Tibial artery (tissue), 4 donors: ENCODE measurements at regions not wholly inside any gene's neighbourhood (a gene's known extent, or its start where the extent isn't known, plus 50 kb on each side); places are given as distances from the start of the nearest gene placed in this dataset.

ENCODE experiments used
- DNase-seq, 2 donors: peaks; one replicate each; pipeline ENCODE4 v3.0.0-alpha.2; 2019
- H3K27ac ChIP-seq, 2 donors: fragments of 200-600 bp; sonication (generic) in 1 of 2; 1 replicate in 1 of 2; 2 replicates in 1 of 2; pipeline ENCODE4 v1.5.1; 2018 to 2019; ENCODE audit warnings: mild to moderate bottlenecking in 1 of 2
- H3K27me3 ChIP-seq, 2 donors: fragments of 200-600 bp; sonication (generic) in 1 of 2; one replicate each; pipeline versions ENCODE4 v1.5.1 to v1.6.0; 2016 to 2019
- H3K36me3 ChIP-seq, 3 donors: fragments of 200-600 bp; sonication (generic) in 2 of 3; one replicate each; pipeline ENCODE4 v1.5.1; 2016 to 2019; ENCODE audit warnings: mild to moderate bottlenecking in 2 of 3
- H3K4me1 ChIP-seq, 4 donors: fragments of 200-600 bp; sonication (generic) in 2 of 4; 1 replicate in 3 of 4; 2 replicates in 1 of 4; pipeline ENCODE4 v1.5.1; 2016 to 2019
- H3K4me3 ChIP-seq, 2 donors: fragments of 200-600 bp; sonication (generic) in 1 of 2; 1 replicate in 1 of 2; 2 replicates in 1 of 2; pipeline ENCODE4 v1.5.1; 2018 to 2019; ENCODE audit warnings: mild to moderate bottlenecking in 2 of 2
- H3K9me3 ChIP-seq, 3 donors: fragments of 200-600 bp; sonication (generic) in 1 of 3; one replicate each; pipeline ENCODE4 v1.5.1; 2016 to 2019
- intact Hi-C: fragments of 100-400 bp; cut with DNase I; formaldehyde crosslinking; loops from one replicate; pipeline ENCODE4 v1.15.0; 2023; ENCODE audit warnings: low total_unique reads
- TF ChIP-seq, protein P1 (sequence below), 2 experiments: fragments of 200-600 bp in 1 of 2; fragments of 450-650 bp in 1 of 2; IDR thresholded peaks; one replicate each; pipeline ENCODE4 v1.5.1; 2017 to 2019; ENCODE audit warnings: antibody characterized with exemption in 2 of 2, mild to moderate bottlenecking in 1 of 2, moderate library complexity in 1 of 2

DNA sequence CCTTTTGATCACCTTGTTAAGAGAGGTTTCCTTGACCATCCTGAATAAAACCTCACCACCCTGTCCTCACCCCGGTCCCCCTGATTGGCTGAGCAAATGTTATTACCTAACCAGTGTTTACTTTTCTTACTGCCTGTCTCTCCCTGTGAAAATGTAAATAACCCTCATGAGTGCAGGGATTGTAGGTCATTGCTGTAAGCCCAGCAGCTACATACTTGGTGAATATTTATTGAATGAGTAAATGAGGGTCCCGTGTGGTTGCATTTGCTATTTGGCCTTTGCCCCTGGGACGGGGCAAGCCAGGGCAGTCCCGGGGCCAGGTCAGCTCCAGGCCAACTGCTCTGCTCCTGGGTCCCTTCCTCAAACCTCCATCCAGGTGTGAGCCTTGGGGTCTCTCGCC, 55.5 kb upstream of the CLCN4 start:
- Histone ChIP-seq H3K4me1 (peaks cover 0 to 47% (median 15%) of the 10 kb centered on the region in 4 donors), H3K9me3 (no peaks in the 10 kb centered on the region), H3K27me3 (no peaks in the 10 kb centered on the region), H3K27ac (peak overlapping the region; percentile 81 to 84), H3K36me3 (peaks cover 0 to 8% (median 5%) of the 10 kb centered on the region in 3 donors), H3K4me3 (no peak overlapping the region)
- DNase-seq: no peak
- TF ChIP-seq, protein P1, sequence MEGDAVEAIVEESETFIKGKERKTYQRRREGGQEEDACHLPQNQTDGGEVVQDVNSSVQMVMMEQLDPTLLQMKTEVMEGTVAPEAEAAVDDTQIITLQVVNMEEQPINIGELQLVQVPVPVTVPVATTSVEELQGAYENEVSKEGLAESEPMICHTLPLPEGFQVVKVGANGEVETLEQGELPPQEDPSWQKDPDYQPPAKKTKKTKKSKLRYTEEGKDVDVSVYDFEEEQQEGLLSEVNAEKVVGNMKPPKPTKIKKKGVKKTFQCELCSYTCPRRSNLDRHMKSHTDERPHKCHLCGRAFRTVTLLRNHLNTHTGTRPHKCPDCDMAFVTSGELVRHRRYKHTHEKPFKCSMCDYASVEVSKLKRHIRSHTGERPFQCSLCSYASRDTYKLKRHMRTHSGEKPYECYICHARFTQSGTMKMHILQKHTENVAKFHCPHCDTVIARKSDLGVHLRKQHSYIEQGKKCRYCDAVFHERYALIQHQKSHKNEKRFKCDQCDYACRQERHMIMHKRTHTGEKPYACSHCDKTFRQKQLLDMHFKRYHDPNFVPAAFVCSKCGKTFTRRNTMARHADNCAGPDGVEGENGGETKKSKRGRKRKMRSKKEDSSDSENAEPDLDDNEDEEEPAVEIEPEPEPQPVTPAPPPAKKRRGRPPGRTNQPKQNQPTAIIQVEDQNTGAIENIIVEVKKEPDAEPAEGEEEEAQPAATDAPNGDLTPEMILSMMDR (IDR thresholded peaks at IDR 0.05): no peak
- intact Hi-C loops: loop anchor here (5.0 kb wide), 1 partner anchor 84 kb away; no protein-coding TSS in a partner anchor

DNA sequence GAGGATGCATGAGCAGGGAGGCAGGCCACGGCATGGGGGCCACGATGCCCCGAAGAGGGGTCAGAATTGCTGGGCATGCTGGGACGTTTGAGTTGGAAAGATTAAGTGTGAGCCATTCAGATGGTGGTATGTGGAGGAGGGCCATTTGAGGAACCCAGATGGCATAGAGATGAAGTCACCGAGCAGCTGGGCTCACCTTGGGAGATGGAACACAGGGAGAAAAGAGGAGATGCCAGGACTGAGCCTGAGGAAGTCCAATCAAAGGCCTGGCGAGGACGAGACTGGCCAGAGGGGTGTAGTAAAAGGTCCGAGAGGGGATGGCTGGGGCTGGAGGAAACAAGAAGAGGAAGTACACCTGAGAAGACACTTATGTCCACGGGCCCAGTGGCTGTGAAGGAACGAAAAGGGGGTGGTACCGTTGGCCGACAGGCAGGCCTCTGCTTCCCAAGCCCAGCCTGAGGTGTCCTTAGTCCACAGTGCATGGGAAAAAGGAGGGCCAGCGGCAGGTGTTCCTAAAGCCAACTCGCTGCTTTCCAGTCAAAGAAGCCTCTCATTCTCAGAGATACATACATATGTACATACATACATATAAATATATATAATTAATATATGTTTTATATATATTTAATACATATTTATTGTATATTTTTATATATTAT, 54.6 kb upstream of the CLCN4 start:
- Histone ChIP-seq H3K4me1 (peaks cover 0 to 53% (median 15%) of the 10 kb centered on the region in 4 donors), H3K9me3 (no peaks in the 10 kb centered on the region), H3K36me3 (peaks cover 0 to 8% (median 5%) of the 10 kb centered on the region in 3 donors), H3K27ac (peak overlapping the region; percentile 81 to 84), H3K4me3 (no peak overlapping the region), H3K27me3 (no peaks in the 10 kb centered on the region)
- intact Hi-C loops: loop anchor here (5.0 kb wide), 1 partner anchor 85 kb away; no protein-coding TSS in a partner anchor
- DNase-seq: no peak
- TF ChIP-seq, protein P1 (IDR thresholded peaks at IDR 0.05): no peak

DNA sequence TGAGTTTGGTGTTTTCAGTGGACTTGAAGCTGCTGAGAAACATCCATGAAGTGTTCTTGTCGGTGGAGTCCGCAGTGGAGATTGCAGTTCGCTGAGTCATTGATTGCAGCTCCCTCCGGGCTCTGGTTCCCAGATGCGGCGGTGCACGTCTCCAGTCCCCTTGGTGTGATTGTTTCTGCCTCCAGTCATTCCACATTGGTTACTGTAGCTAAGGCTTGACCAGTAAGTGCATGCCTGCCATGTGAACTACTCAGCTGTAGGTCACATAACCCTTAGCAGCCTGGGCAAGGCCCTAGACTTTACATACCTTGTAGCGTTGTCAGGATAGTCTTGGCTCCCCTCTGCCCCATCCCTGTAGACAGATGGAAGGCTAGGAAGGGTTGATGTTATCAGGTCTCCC, 53.8 kb upstream of the CLCN4 start:
- Histone ChIP-seq H3K4me3 (no peak overlapping the region), H3K27me3 (no peaks in the 10 kb centered on the region), H3K4me1 (peaks cover 0 to 52% (median 15%) of the 10 kb centered on the region in 4 donors), H3K36me3 (peaks cover 0 to 8% (median 5%) of the 10 kb centered on the region in 3 donors), H3K27ac (peak overlapping the region; percentile 33 to 80), H3K9me3 (no peaks in the 10 kb centered on the region)
- intact Hi-C loops: loop anchor here (5.0 kb wide), 1 partner anchor 86 kb away; no protein-coding TSS in a partner anchor
- TF ChIP-seq, protein P1 (IDR thresholded peaks at IDR 0.05): no peak
- no peak for DNase-seq

DNA sequence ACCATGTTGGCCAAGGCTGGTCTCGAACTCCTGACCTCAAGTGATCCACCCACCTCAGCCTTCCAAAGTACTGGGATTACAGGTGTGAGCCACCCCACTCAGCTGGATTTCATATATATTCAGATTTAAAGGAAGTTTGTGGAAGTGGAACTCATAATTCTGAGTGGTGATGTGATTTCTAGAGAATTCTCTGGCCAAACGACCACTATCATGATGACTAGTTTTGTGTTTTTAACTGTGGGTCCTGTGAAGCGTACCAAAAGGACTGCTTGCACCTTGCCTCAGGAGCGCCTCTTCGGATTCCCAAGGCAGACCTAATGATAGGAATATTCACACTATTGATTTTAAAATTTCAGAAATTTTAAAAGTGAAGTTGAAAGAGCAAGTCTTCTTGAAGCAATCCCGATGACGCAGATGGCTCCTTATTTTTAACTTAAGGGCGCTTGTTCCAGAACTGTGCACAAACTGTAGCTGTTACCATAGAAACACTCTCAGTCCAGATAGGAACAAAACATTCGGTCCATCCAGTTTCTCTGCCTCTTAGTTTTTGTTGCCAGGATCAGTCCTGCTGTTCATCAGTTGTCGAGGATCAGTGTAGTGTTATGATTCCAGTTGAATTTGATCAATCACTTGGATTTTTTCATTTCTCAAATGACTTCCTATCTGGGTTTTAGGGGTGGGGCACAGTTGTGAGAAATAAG, 51.7 kb upstream of the CLCN4 start:
- Histone ChIP-seq H3K27ac (peak overlapping the region; percentile 79 to 80), H3K27me3 (no peaks in the 10 kb centered on the region), H3K4me3 (no peak overlapping the region), H3K36me3 (peaks cover 0 to 9% (median 8%) of the 10 kb centered on the region in 3 donors), H3K4me1 (peaks cover 0 to 35% (median 7%) of the 10 kb centered on the region in 4 donors), H3K9me3 (no peaks in the 10 kb centered on the region)
- peak; percentile 33 to 67 for DNase-seq
- intact Hi-C loops: loop anchor here (5.0 kb wide), 1 partner anchor 88 kb away; no protein-coding TSS in a partner anchor
- TF ChIP-seq, protein P1 (IDR thresholded peaks at IDR 0.05): no peak

DNA sequence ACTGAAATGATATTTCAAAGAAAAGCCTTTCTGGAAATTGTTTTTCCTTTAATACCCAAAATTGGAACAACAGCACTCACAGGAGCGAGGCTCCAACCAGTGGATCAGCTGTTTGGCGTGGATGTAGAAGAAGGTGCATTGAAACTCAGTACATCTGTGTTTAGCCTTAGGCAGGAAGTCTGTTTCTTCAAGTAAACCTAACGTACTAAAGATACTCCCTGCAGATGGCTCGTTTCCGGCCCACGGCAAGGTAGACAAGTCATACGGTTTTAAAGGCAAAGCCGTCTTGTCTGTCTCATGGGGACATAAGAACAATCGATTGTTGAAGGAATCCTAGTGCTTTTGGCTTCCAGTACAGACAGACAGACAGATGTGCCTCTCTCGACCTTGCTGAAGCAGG, 50.0 kb upstream of the CLCN4 start:
- H3K4me1 ChIP-seq: peaks cover 0 to 31% (median 6%) of the 10 kb centered on the region in 4 donors
- DNase-seq: no peak
- H3K27ac ChIP-seq: peak overlapping the region; percentile 37 to 79
- TF ChIP-seq, protein P1 (IDR thresholded peaks at IDR 0.05): no peak
- H3K9me3 ChIP-seq: no peaks in the 10 kb centered on the region
- peaks cover 0 to 18% (median 11%) of the 10 kb centered on the region in 3 donors for H3K36me3 ChIP-seq
- intact Hi-C loops: no loop called here
- no peak overlapping the region for H3K4me3 ChIP-seq
- no peaks in the 10 kb centered on the region for H3K27me3 ChIP-seq
